SW 1271 (cell line): ENCODE measurements at regions not wholly inside any gene's neighbourhood (a gene's known extent, or its start where the extent isn't known, plus 50 kb on each side); places are given as distances from the start of the nearest gene placed in this dataset.

Experiments used
- DNase-seq, 2 experiments: peaks; one replicate each; lab custom pipeline; 2025; lab: John Stamatoyannopoulos, UW

- no peak for DNase-seq
Observed at GRCh38 chr17:63381101-63381729, 64.9 kb downstream of the CYB561 start.

- no peak for DNase-seq
Observed at GRCh38 chr17:63382136-63382535, 64.0 kb downstream of the CYB561 start.
